HG02623 (cell line): ENCODE measurements at regions not wholly inside any gene's neighbourhood (a gene's known extent, or its start where the extent isn't known, plus 50 kb on each side); places are given as distances from the start of the nearest gene placed in this dataset.

Experiments
- ATAC-seq: cut with Tn5 transposase; IDR thresholded peaks from one replicate; pipeline ENCODE4 v1.9.1; 2021; ENCODE audit warnings: moderate library complexity; ENCODE audit not compliant: unreplicated experiment

GRCh38 chr11:35076201-35077100 is 62.5 kb upstream of the CD44 start:
- no peak for ATAC-seq

DNA sequence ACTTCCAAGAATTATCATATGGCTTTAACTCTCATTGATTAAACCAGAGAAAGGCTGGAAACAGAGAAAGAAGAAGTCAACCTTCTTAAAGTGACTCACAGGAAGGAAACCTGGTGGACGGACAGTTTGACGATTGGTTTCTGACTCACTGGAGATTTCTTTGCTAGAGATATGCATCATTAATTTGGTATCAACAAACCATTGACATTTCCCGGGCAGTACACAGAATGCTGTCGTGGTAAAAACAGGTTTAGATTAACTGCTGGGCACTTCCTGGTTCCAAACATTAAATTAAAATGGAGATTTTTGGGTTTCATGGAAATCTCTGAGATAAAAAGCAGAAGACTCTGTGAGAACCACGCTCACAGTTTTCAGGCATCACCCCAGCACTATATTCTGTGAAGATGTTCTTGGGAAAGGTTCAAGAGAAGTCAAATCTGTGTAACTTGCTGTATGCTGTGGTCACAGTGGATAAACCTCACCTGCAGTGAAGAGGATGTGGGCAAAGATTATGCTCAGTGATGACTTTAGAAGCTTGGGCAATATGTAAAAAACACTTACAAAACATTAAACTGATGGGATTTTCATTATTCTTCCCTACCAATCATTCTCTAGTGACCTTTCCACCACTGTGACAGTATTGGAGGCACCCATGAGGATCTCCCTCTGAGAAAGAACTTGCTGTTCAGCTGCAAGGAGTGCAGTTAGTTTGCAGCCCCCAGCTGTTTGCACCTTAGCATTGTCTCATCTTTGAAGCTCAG is 61.1 kb upstream of the CD44 start:
- ATAC-seq, result peak; percentile 43

- no peak for ATAC-seq
Measured at GRCh38 chr11:35078470-35078735, 60.6 kb upstream of the CD44 start.

DNA sequence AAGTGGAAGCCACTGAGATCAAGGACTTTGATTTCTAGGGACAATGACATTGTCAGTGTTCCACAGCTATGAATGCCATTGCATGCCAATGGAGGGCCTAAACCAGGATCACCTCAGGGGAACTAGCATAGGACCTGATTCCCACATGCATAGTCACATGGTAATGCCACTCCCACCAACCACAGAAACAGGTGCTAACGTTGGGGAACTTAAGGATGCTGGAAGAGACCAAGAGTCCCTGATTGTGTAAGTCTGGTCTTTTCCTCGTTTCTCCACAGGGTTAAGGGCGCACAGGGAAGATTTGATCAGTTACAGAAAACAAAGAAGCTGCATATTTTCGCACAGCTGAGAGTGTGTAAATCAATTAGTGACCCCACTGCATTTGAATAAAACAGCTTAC is 59.4 kb upstream of the CD44 start:
- no peak for ATAC-seq

- peak; percentile 78 for ATAC-seq
Measured at GRCh38 chr11:35082321-35083180, 56.4 kb upstream of the CD44 start.

DNA sequence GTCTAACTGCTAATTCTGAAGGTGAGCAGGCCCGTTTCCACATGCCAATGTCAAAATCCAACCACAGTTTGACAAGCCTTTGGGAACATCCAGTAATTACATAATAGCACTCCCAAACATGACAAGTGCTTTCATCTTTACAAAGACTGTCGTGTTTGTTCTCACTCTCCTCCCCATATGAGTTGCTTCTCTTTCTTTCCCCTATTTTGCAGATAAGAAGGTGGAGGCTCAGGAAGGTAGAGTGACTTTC is 55.9 kb upstream of the CD44 start:
- ATAC-seq, result no peak

- peak; percentile 52 for ATAC-seq
Measured at GRCh38 chr11:35083431-35084238, 55.3 kb upstream of the CD44 start.

DNA sequence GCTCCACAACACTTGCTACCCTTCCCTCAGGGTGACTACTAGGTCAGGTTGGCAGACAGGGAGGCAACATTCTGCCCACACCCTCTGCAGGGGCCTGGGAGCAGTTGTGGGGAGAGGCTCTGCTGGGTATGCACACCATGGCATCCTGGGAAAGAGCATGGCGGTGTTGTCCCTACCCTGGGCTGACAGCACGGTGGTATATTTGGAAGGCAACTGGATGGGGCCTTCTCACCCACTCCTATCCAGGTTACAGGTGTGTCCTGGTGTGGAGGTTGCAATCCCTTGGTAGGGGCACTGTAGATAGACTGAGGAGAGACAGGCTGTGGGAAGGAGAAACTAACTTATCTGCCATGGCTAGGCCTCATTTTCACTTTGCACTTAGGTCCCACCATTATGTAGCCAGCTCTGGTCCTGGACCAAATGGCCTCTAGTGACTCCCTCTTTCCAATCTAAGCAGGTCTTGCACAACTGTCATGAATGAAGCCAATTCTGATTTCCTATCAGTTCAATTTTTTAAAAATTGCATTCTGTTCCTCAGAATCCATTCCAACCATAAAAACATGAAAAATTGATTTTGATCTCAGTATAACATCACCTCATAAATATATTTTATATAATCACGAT is 54.0 kb upstream of the CD44 start:
- no peak for ATAC-seq

- ATAC-seq, result no peak
Measured at GRCh38 chr11:35085531-35086165, 53.3 kb upstream of the CD44 start.

GRCh38 chr11:35087648-35088047 is 51.3 kb upstream of the CD44 start:
- no peak for ATAC-seq

DNA sequence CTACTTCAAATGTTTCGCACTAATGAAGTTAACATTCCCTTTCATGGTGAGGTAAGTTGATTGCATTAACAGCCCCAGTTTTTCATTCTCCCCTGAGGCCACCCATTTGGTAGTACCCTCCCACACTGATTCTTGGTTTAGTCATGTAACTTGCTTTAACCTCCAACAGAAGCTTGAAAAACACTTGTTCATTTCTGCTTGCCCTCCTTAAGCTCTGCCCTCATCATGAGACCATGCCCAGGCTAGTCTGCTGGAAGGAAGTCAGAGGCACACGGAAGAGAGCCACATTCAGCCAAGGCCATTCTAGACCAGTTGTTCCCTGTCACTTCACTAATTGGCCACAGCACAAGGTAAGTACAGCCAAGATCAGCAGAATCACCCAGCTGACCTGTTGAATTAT is 50.7 kb upstream of the CD44 start:
- ATAC-seq, result no peak

DNA sequence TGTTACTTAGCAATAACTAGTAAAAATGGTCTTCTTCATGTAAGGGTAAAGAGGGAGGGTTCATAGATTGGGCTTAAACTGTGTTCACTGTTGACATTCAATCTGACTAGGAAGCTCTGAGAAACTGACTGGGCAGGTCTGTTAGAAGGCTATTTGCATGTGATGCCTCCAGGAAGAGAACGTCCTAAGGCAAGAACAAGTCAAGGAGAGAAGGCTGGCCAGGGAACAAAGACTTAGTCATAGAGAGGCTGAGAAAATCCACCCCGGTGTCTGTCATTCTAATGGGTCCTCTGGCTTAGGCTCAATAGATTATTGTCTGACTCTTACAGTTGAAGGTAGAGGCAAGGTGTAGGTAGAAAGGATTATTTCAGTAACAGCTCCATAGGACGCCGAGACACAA is 50.3 kb upstream of the CD44 start:
- ATAC-seq, result no peak
